ENCODE measurements at regions not wholly inside any gene's neighbourhood (a gene's known extent, or its start where the extent isn't known, plus 50 kb on each side); places are given as distances from the start of the nearest gene placed in this dataset.

DNA sequence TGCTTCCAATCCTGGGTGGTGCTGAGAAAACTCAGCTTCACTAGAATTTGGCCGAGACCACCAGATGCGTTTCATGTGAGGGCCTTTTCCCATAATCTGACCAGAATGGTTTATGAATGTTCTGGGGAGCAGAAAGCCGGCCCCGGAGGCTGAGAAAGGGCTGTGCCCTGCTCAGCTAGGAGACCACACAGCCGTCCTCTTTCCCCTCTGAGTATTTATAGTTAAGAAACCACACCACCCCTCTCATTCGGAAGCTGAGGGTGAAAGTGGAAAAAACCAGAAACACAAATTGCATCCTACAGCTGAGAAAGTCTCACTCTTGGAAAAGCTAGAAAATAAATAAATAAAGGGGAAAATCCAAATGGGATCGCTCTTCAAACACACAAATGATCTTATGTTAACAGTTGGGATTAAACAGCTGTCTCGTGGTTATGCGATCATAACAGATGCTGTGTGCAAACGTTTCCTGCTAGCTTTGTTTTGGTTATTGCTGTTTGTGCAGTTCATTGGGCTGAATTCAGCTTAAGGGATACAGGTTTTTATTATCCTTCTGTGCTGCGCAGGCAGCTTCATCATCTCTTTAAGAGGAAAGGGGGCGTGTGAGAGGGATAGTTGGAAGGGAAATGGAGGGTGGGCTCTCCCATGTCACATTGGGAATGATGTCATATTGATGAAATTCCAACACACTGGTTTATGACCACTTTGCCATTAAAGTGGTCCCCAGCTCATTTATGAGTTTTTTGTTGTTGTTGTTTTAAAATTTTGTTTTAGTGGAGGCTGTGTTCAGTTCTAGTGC lies 1026.2 kb upstream of the NR2F2 start:
- H3K27ac ChIP-seq (replicated peaks), result no peak overlapping the region; the same call in 1 of the 2 replicates
- DNase-seq (ENCODE audit: low read depth in 1 of 2, low spot score in 1 of 2), result no peak
- peak; percentile 36; the same call in 1 of the 2 replicates for TF ChIP-seq POLR2AphosphoS5 (IDR thresholded peaks at IDR 0.05; ENCODE audit: low read depth)
- no peak for TF ChIP-seq GABPA (IDR thresholded peaks at IDR 0.05; ENCODE audit: low read depth)
- no peak for TF ChIP-seq SPI1 (IDR thresholded peaks at IDR 0.05; ENCODE audit: borderline replicate concordance, low read depth)
- TF ChIP-seq, protein P1, sequence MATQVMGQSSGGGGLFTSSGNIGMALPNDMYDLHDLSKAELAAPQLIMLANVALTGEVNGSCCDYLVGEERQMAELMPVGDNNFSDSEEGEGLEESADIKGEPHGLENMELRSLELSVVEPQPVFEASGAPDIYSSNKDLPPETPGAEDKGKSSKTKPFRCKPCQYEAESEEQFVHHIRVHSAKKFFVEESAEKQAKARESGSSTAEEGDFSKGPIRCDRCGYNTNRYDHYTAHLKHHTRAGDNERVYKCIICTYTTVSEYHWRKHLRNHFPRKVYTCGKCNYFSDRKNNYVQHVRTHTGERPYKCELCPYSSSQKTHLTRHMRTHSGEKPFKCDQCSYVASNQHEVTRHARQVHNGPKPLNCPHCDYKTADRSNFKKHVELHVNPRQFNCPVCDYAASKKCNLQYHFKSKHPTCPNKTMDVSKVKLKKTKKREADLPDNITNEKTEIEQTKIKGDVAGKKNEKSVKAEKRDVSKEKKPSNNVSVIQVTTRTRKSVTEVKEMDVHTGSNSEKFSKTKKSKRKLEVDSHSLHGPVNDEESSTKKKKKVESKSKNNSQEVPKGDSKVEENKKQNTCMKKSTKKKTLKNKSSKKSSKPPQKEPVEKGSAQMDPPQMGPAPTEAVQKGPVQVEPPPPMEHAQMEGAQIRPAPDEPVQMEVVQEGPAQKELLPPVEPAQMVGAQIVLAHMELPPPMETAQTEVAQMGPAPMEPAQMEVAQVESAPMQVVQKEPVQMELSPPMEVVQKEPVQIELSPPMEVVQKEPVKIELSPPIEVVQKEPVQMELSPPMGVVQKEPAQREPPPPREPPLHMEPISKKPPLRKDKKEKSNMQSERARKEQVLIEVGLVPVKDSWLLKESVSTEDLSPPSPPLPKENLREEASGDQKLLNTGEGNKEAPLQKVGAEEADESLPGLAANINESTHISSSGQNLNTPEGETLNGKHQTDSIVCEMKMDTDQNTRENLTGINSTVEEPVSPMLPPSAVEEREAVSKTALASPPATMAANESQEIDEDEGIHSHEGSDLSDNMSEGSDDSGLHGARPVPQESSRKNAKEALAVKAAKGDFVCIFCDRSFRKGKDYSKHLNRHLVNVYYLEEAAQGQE (IDR thresholded peaks at IDR 0.05; ENCODE audit: insufficient replicate concordance, low read depth), result no peak
- H3K27me3 ChIP-seq (ENCODE audit: insufficient read depth, poor library complexity, severe bottlenecking), result no peaks in the 10 kb centered on the region
- no peak overlapping the region for H3K4me3 ChIP-seq (replicated peaks; ENCODE audit: insufficient read depth, low read length)

DNA sequence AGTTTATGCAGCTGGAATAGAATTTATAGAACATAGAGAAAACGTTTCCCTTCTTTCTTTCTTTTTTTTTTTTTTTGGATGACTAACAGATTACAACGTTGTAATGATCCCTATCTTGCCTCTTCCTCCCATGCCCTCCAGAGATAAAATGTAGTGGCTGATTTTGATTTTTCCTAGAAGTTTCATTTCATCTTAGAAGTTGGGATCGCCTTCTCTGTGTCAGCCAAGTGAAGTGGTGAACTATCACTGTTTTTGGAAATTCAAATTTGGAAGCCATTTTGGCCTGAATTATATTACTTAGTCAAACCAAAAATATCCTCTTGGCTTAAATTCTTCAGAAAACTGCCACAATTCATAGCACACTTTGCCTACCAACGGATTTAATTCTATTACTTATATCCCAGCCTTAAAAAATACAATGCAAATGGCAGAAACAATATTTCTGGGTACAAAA lies 1025.5 kb upstream of the NR2F2 start:
- TF ChIP-seq SPI1 (IDR thresholded peaks at IDR 0.05; ENCODE audit: borderline replicate concordance, low read depth) (no peak), GABPA (IDR thresholded peaks at IDR 0.05; ENCODE audit: low read depth) (no peak), POLR2AphosphoS5 (IDR thresholded peaks at IDR 0.05; ENCODE audit: low read depth) (no peak)
- TF ChIP-seq, protein P1 (IDR thresholded peaks at IDR 0.05; ENCODE audit: insufficient replicate concordance, low read depth), result no peak
- TF ChIP-seq, protein P2, sequence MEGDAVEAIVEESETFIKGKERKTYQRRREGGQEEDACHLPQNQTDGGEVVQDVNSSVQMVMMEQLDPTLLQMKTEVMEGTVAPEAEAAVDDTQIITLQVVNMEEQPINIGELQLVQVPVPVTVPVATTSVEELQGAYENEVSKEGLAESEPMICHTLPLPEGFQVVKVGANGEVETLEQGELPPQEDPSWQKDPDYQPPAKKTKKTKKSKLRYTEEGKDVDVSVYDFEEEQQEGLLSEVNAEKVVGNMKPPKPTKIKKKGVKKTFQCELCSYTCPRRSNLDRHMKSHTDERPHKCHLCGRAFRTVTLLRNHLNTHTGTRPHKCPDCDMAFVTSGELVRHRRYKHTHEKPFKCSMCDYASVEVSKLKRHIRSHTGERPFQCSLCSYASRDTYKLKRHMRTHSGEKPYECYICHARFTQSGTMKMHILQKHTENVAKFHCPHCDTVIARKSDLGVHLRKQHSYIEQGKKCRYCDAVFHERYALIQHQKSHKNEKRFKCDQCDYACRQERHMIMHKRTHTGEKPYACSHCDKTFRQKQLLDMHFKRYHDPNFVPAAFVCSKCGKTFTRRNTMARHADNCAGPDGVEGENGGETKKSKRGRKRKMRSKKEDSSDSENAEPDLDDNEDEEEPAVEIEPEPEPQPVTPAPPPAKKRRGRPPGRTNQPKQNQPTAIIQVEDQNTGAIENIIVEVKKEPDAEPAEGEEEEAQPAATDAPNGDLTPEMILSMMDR (IDR thresholded peaks at IDR 0.05; ENCODE audit: insufficient read depth, low read length), result no peak
- no peak for DNase-seq (ENCODE audit: low read depth in 1 of 2, low spot score in 1 of 2)
- no peak overlapping the region for H3K27ac ChIP-seq (replicated peaks)
- H3K4me3 ChIP-seq (replicated peaks; ENCODE audit: insufficient read depth, low read length), result no peak overlapping the region
- no peaks in the 10 kb centered on the region for H3K27me3 ChIP-seq (ENCODE audit: insufficient read depth, poor library complexity, severe bottlenecking)

DNA sequence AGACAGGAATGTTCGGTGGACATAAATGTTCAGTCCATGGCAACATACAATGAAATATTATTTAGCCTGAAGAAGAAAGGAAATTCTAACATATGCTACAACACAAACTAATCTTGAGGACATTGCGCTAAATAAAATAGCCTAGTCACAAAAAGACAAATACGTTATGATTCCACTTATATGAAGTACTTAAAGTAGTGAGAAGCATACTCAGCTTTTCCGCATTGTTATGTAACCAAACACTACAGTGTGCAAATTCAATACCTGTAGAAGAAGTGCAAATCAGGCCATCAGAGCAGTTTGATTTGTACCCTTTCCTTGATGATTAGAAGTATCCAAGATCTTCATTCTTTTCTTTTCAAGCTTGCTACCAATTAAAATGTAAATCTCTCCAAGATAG lies 1023.4 kb upstream of the NR2F2 start:
- TF ChIP-seq POLR2AphosphoS5 (IDR thresholded peaks at IDR 0.05; ENCODE audit: low read depth) (no peak), GABPA (IDR thresholded peaks at IDR 0.05; ENCODE audit: low read depth) (no peak), SPI1 (IDR thresholded peaks at IDR 0.05; ENCODE audit: borderline replicate concordance, low read depth) (no peak)
- TF ChIP-seq, protein P2 (IDR thresholded peaks at IDR 0.05; ENCODE audit: insufficient read depth, low read length), result no peak
- TF ChIP-seq, protein P1 (IDR thresholded peaks at IDR 0.05; ENCODE audit: insufficient replicate concordance, low read depth), result no peak
- DNase-seq (ENCODE audit: low read depth in 1 of 2, low spot score in 1 of 2), result no peak
- H3K4me3 ChIP-seq (replicated peaks; ENCODE audit: insufficient read depth, low read length), result no peak overlapping the region
- H3K27me3 ChIP-seq (ENCODE audit: insufficient read depth, poor library complexity, severe bottlenecking), result no peaks in the 10 kb centered on the region
- no peak overlapping the region for H3K27ac ChIP-seq (replicated peaks)
